ENCODE measurements at regions not wholly inside any gene's neighbourhood (a gene's known extent, or its start where the extent isn't known, plus 50 kb on each side); places are given as distances from the start of the nearest gene placed in this dataset.

DNA sequence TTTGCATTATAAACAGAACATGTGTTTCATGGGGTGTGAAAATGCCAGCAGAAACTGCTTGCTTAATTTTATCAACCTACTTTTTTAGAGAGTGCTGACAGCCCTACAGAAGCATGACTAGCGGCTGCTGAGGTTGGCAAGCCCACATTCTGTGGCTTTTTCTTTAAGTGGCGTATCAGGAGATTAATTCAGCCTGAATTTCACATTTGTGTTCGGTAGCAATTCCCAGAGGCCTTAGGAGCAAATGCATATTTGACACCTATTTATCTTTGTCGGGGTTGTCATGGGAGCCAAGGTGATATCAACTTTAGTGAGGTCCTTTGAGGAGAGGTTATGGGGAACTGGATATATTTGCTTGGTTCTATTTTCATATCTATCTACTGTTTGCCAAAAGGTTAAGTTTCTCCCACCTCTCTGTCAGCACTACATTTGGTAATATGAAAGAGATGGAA is 140.9 kb downstream of the KCNJ2 start:
- TF ChIP-seq, protein P1, sequence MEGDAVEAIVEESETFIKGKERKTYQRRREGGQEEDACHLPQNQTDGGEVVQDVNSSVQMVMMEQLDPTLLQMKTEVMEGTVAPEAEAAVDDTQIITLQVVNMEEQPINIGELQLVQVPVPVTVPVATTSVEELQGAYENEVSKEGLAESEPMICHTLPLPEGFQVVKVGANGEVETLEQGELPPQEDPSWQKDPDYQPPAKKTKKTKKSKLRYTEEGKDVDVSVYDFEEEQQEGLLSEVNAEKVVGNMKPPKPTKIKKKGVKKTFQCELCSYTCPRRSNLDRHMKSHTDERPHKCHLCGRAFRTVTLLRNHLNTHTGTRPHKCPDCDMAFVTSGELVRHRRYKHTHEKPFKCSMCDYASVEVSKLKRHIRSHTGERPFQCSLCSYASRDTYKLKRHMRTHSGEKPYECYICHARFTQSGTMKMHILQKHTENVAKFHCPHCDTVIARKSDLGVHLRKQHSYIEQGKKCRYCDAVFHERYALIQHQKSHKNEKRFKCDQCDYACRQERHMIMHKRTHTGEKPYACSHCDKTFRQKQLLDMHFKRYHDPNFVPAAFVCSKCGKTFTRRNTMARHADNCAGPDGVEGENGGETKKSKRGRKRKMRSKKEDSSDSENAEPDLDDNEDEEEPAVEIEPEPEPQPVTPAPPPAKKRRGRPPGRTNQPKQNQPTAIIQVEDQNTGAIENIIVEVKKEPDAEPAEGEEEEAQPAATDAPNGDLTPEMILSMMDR (optimal IDR thresholded peaks at IDR 0.05 in 1 of 3, IDR thresholded peaks at IDR 0.05 in 1 of 3, conservative IDR thresholded peaks at IDR 0.05 in 1 of 3; ENCODE audit: extremely low read depth in 1 of 3, insufficient read depth in 2 of 3, low read length in 3 of 3) = no peak
- TF ChIP-seq EZH2 (IDR thresholded peaks at IDR 0.05; ENCODE audit: low read length) = no peak

All from keratinocyte (primary cell).